GM21737 (cell line): ENCODE measurements at regions not wholly inside any gene's neighbourhood (a gene's known extent, or its start where the extent isn't known, plus 50 kb on each side); places are given as distances from the start of the nearest gene placed in this dataset.

ENCODE experiments used
- ATAC-seq: cut with Tn5 transposase; IDR thresholded peaks from one replicate; pipeline ENCODE4 v1.9.1; 2021; ENCODE audit warnings: mild to moderate bottlenecking, moderate library complexity; ENCODE audit not compliant: unreplicated experiment

- ATAC-seq, result no peak
These were observed 66.0 kb upstream of the KIRREL3 start for GRCh38 chr11:127066401-127067090.

DNA sequence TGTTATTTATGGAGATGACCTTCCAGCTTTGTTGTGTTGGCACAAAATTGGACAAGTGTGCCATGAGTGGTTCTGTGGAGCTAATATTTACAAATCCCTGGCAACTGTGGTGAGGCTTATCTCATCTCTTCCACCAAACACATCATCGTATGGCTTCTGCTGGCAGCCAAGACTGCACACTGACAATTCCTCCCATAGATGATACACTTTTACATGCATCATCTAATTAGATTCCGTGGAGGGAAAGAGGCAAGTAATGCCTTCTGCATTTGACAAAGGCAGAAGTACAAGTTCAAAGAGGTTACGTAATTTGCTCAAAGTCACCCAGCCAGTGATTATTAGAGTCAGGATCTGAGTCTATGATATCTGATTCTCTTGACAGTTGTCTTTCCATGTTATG lies 62.7 kb upstream of the KIRREL3 start:
- ATAC-seq, result no peak

DNA sequence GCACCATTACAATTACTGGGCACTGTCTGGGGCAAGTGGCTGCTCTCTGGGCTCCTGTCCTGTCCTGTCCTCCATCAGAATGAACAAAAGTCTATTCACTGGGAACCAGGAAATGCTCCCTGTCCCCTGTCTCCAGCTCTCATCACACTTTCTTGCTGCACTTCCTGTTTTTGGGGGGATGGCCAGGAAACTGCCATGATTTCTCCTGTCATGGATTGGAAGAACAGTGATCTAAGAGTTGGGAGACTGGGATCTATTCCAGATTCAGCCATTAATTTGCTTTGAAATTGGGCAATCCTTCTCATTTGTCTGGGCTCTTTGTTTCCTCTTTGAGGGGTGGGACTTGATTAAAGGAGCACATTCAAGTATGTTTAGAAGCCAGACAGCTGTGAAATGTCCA lies 61.4 kb upstream of the KIRREL3 start:
- ATAC-seq, result no peak

- no peak for ATAC-seq
These were observed 59.2 kb upstream of the KIRREL3 start for GRCh38 chr11:127059750-127060149.

DNA sequence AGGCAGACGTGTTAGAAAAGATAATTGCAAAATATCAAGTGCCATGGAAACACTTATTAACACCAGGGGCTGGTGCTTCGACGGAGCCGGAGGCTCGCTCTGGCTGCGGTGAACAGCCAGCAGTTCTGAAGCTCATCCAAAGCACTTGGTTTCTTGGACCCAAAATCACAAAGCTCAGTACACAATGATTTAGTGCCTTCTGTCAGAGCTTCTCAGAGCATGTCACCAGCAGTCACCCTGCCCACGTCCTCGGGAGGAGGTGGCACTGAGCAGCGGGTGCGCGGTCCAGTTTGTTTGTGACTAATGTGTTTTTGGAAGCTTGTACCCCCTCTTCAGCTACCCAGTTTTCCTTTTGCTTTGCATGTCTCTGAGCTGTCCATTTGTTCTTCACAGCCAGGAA lies 58.7 kb upstream of the KIRREL3 start:
- no peak for ATAC-seq

DNA sequence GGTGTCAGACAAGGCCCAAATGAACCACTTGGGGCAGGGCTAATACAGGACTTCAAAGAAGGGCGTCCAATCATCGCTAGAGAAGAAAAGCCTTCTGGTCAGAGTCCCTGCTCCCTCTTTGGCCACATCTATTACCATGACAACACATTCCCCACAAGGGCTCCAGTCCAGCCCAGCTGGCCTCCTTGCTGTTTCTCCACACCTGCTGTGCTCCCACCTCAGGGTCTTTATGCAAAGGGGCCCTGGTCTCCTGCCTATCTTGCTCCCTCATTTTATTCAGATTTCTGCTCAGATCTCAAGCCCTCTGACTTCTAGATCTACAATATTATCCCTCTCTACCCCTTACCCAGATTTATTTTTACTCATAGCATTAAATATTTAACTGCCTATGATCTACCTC lies 58.0 kb upstream of the KIRREL3 start:
- ATAC-seq, result no peak

GRCh38 chr11:127057126-127057525 lies 56.6 kb upstream of the KIRREL3 start:
- no peak for ATAC-seq

- no peak for ATAC-seq
These were observed 55.9 kb upstream of the KIRREL3 start for GRCh38 chr11:127056338-127056971.

DNA sequence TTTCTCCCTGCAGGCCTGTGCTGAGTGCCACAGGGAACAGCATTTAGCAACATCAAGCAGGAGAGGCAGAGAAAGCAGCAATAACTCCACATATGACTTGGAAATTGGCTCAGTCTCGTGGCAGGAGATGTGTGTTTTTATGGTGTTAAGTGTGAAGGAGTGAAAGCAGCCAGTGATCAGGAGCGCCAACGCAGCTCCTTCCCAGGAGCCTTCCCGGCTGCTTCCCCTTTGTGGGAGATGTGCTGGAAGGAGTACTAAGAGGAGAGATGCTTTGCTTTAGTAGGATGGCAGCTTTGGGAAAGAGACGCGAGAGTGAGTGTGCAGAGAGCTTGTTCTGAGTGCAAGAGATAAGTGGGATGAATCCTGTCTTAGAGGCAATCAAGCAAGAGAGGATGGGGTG lies 54.7 kb upstream of the KIRREL3 start:
- ATAC-seq, result no peak

DNA sequence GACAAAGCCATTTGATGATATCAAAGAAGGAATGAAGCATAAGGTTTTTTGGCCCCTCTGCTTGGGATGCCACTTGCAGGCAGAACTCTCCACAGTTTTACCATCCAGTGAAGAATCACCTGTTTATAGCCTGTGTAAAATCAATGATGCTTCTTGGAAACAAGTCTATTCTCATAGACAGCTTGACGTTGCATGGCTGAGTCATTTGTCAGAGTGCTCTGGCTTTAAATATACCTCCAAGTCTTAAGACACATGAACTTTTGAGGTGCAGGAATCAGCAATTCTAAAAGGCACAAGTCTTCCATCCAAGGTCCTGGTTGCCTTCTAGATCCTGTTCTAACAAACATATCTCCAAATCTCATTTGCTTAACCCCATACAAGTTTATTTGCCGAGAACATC lies 53.6 kb upstream of the KIRREL3 start:
- ATAC-seq, result no peak

- ATAC-seq, result no peak
These were observed 51.8 kb upstream of the KIRREL3 start for GRCh38 chr11:127052404-127052803.
